Gastroesophageal sphincter (tissue), 4 donors: ENCODE measurements at regions not wholly inside any gene's neighbourhood (a gene's known extent, or its start where the extent isn't known, plus 50 kb on each side); places are given as distances from the start of the nearest gene placed in this dataset.

Source experiments
- ATAC-seq: fragments of 150-250 bp; one replicate; pipeline ENCODE4 v1.9.1; 2016; ENCODE audit warnings: mild to moderate bottlenecking, moderate library complexity
- H3K27ac ChIP-seq, 4 donors: fragments of 200-600 bp; sonication (generic) in 3 of 4; 1 replicate in 3 of 4; 2 replicates in 1 of 4; pipeline ENCODE4 v1.5.1; 2016 to 2019
- H3K27me3 ChIP-seq: fragments of 200-600 bp; sonication (generic); one replicate; pipeline ENCODE4 v1.5.1; 2019
- H3K36me3 ChIP-seq, 2 donors: fragments of 200-600 bp; sonication (generic); one replicate each; pipeline ENCODE4 v1.5.1; 2019; ENCODE audit warnings: control low read depth in 1 of 2
- H3K4me1 ChIP-seq, 3 donors: fragments of 200-600 bp; sonication (generic); 1 replicate in 2 of 3; 2 replicates in 1 of 3; pipeline ENCODE4 v1.5.1; 2016 to 2019; ENCODE audit warnings: control low read depth in 2 of 3
- H3K4me3 ChIP-seq, 2 donors: fragments of 200-600 bp; sonication (generic); one replicate each; pipeline ENCODE4 v1.5.1; 2019; ENCODE audit warnings: mild to moderate bottlenecking in 1 of 2, moderate library complexity in 1 of 2
- H3K9me3 ChIP-seq, 3 donors: fragments of 200-600 bp; sonication (generic); one replicate each; pipeline ENCODE4 v1.5.1; 2017 to 2019; ENCODE audit warnings: control low read depth in 2 of 3
- EP300 ChIP-seq: sonication (generic); formaldehyde crosslinking; IDR thresholded peaks from one replicate; pipeline ENCODE4 v1.6.1; 2017; ENCODE audit warnings: antibody characterized with exemption, mild to moderate bottlenecking
- POLR2A ChIP-seq, 2 donors: fragments of 450-650 bp; IDR thresholded peaks; one replicate each; pipeline ENCODE4 v1.6.1; 2017; ENCODE audit warnings: antibody characterized with exemption in 2 of 2, mild to moderate bottlenecking in 2 of 2, moderate library complexity in 1 of 2
- POLR2AphosphoS5 ChIP-seq: sonication (generic); formaldehyde crosslinking; IDR thresholded peaks from one replicate; pipeline ENCODE4 v1.6.1; 2017; ENCODE audit warnings: antibody characterized with exemption
- WGBS, 2 donors: methylation state at CpG; one replicate each; pipeline ENCODE4 v1.1.5; 2018; ENCODE audit warnings: low coverage in 1 of 2; 5-methylcytosine and 5-hydroxymethylcytosine counted together
- TF ChIP-seq, protein P1 (sequence below), 4 experiments: fragments of 200-600 bp in 2 of 4; fragments of 450-650 bp in 2 of 4; sonication (generic) in 1 of 4; IDR thresholded peaks; one replicate each; pipeline ENCODE4 v1.5.1; 2017 to 2019; ENCODE audit warnings: antibody characterized with exemption in 4 of 4, mild to moderate bottlenecking in 2 of 4, moderate library complexity in 2 of 4

DNA sequence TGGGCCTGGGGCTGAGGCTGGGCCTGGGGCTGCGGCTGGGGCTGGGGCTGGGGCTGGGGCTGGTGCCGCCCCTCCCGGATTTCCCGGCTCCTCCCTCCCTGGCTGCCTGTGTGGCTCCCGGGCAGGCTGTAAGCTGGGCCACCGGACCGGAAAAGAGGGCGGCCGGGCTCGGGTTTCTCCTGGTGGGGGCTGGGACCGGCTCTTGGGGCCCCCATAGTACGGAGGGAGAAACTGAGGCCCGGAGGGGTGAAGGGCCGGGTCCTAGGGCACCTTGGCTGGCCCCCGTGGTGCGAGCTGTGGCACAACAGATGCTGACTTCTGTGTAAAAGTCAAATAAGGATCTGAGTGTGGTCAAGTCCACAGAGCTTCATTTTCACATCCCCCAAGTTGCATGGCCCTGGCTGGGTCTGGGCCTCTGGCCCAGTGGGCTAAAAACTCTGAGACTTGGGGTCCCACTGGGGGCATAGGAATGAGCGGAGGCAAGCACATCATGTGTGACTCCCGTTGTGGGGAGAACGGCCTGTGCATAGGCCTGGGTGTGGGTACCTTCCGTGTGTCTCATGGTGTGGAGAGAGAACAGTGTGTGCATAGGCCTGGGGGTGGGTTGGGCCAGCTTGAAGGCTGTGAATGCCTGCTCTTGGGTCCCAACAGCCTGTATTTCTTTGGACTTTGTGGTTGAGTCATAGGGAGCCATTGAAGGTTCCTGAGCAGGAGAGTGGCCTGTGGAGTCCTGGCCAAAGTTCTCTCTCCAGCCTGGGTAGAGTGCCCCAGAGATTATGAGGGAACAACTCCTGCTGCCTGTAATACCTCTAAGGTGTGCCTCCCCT, 123.9 kb upstream of the CIBAR2 start:
- Histone ChIP-seq H3K36me3 (no peaks in the 10 kb centered on the region), H3K4me1 (peaks cover 0 to 83% (median 44%) of the 10 kb centered on the region in 3 donors), H3K9me3 (no peaks in the 10 kb centered on the region), H3K4me3 (peak overlapping the region in 1 of 2 donors; percentile 53), H3K27me3 (no peaks in the 10 kb centered on the region), H3K27ac (peak overlapping the region in 3 of 4 donors; percentile 75 to 79 (median 77))
- no peak for TF ChIP-seq POLR2A (IDR thresholded peaks at IDR 0.05)
- TF ChIP-seq POLR2AphosphoS5, result no peak
- TF ChIP-seq, protein P1, sequence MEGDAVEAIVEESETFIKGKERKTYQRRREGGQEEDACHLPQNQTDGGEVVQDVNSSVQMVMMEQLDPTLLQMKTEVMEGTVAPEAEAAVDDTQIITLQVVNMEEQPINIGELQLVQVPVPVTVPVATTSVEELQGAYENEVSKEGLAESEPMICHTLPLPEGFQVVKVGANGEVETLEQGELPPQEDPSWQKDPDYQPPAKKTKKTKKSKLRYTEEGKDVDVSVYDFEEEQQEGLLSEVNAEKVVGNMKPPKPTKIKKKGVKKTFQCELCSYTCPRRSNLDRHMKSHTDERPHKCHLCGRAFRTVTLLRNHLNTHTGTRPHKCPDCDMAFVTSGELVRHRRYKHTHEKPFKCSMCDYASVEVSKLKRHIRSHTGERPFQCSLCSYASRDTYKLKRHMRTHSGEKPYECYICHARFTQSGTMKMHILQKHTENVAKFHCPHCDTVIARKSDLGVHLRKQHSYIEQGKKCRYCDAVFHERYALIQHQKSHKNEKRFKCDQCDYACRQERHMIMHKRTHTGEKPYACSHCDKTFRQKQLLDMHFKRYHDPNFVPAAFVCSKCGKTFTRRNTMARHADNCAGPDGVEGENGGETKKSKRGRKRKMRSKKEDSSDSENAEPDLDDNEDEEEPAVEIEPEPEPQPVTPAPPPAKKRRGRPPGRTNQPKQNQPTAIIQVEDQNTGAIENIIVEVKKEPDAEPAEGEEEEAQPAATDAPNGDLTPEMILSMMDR (IDR thresholded peaks at IDR 0.05), result no peak
- TF ChIP-seq EP300, result no peak
- no CpG with 5 or more reads among the region's 20 CpGs for WGBS, 2 donors
- peak; percentile 40 for ATAC-seq

DNA sequence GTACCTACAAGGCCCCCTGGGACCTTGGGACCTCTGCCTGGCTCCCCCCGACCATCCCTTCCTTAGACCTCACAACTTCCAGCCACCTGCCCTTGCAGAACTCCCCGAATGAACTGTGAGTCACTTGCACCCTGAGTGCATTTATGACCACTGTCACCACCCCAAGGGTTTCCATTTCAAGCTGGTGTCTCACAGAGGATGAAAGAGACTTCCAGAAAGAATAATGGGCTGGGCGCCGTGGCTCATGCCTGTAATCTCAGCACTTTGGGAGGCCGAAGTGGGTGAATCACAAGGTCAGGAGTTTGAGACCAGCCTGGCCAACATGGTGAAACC, 124.5 kb upstream of the CIBAR2 start:
- Histone ChIP-seq H3K27me3 (no peaks in the 10 kb centered on the region), H3K36me3 (no peaks in the 10 kb centered on the region), H3K9me3 (no peaks in the 10 kb centered on the region), H3K4me1 (peaks cover 0 to 79% (median 43%) of the 10 kb centered on the region in 3 donors), H3K4me3 (no peak overlapping the region), H3K27ac (peak overlapping the region in 2 of 4 donors; percentile 75 to 77)
- ATAC-seq, result no peak
- 100% methylated on average over 1 of the region's 5 CpGs; no CpG with 5 or more reads in 1 of the 2 donors for WGBS, 2 donors
- TF ChIP-seq POLR2A (IDR thresholded peaks at IDR 0.05) (no peak), EP300 (no peak), POLR2AphosphoS5 (no peak)
- TF ChIP-seq, protein P1 (IDR thresholded peaks at IDR 0.05), result no peak

DNA sequence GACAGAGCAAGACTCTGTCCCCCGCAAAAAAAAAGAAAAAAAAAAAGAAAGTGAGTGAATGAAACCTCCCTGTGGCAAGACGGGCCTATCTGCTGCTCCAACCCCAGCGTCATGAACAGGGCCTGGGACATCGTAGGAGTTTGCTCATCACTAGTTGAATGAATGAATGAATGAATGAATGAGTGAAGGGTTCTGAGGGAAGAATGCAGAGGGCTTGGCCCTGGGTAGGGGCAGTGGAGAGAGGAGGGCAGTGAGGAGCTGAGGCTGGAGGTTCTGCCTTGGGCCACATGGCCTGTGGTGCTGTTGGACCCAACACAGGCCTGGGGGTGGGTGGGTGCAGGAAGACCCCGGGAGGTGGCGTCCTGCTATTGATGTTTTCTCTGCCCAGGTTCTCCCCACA, 125.5 kb upstream of the CIBAR2 start:
- no peak for TF ChIP-seq EP300
- TF ChIP-seq POLR2A (IDR thresholded peaks at IDR 0.05), result no peak
- TF ChIP-seq POLR2AphosphoS5, result no peak
- TF ChIP-seq, protein P1 (IDR thresholded peaks at IDR 0.05), result no peak
- H3K4me3 ChIP-seq, result no peak overlapping the region
- peaks cover 0 to 68% (median 33%) of the 10 kb centered on the region in 3 donors for H3K4me1 ChIP-seq
- ATAC-seq, result no peak
- no peaks in the 10 kb centered on the region for H3K9me3 ChIP-seq
- H3K27me3 ChIP-seq, result no peaks in the 10 kb centered on the region
- no peaks in the 10 kb centered on the region for H3K36me3 ChIP-seq
- H3K27ac ChIP-seq, result peak overlapping the region in 3 of 4 donors; percentile 71 to 74 (median 72)
- 45 to 68% methylated on average over 4 of the region's 6 CpGs for WGBS, 2 donors

DNA sequence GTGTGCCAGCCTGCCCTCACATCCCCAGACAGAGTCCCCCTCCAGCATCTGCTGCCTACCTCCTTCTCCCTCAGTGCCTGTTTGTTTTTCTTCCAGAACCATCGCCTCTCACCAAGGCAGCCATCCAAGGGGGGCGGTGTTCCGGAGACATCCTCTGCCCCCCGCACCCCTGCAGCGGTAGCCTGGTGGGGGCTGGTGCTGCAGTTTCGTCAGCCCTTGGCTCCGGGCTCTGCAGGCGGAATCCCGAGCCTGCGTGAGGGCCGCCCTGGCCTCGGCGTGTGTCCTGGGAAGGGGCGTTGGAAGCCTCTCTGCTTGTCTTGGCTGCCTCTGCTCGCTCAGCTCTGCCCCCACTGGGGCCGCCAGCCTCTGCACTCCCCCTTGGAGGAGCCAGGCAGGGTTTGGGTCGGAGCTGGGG, 126.0 kb upstream of the CIBAR2 start:
- Histone ChIP-seq H3K27ac (peak overlapping the region in 3 of 4 donors; percentile 71 to 74 (median 72)), H3K27me3 (no peaks in the 10 kb centered on the region), H3K36me3 (no peaks in the 10 kb centered on the region), H3K4me1 (peaks cover 0 to 64% (median 32%) of the 10 kb centered on the region in 3 donors), H3K4me3 (no peak overlapping the region), H3K9me3 (no peaks in the 10 kb centered on the region)
- WGBS, 2 donors, result 0% methylated on average over 1 of the region's 17 CpGs; no CpG with 5 or more reads in 1 of the 2 donors
- ATAC-seq, result peak; percentile 72
- TF ChIP-seq EP300 (no peak), POLR2AphosphoS5 (peak; percentile 67)
- TF ChIP-seq, protein P1 (IDR thresholded peaks at IDR 0.05), result peak in 2 of 4 experiments; percentile 8 to 24

DNA sequence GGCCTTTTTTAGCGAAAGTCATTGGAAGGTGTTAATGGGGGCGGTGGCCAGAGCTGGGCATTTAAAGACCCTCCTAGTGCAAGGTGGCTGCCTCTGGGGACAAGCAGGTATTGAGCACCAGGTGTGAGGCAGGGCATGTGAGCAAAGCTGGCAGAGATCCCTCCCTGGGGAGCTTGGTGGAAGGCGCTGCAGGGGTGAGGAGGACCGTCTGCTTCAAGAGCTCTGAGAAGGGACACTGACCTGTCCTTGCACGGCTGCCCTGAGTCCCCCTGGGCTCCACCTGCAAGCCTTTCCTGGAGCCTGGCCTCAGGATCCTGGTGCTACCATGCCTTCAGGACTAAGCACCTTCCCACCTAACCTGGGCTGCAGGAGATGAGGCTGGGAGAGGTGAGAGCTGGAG, 127.0 kb upstream of the CIBAR2 start:
- no CpG with 5 or more reads among the region's 5 CpGs for WGBS, 2 donors
- H3K9me3 ChIP-seq, result no peaks in the 10 kb centered on the region
- no peak for TF ChIP-seq POLR2A (IDR thresholded peaks at IDR 0.05)
- TF ChIP-seq, protein P1 (IDR thresholded peaks at IDR 0.05), result no peak
- TF ChIP-seq POLR2AphosphoS5, result no peak
- no peak for ATAC-seq
- H3K4me3 ChIP-seq, result no peak overlapping the region
- H3K4me1 ChIP-seq, result peaks cover 0 to 54% (median 31%) of the 10 kb centered on the region in 3 donors
- peak overlapping the region in 1 of 4 donors; percentile 74 for H3K27ac ChIP-seq
- H3K27me3 ChIP-seq, result no peaks in the 10 kb centered on the region
- H3K36me3 ChIP-seq, result no peaks in the 10 kb centered on the region
